GM13977 (cell line): ENCODE measurements at regions not wholly inside any gene's neighbourhood (a gene's known extent, or its start where the extent isn't known, plus 50 kb on each side); places are given as distances from the start of the nearest gene placed in this dataset.
A peak's percentile ranks its signal among the peaks of the same experiment; 100 is the strongest.

Experiments used
- DNase-seq: peaks from one replicate; pipeline ENCODE4 v3.0.0; 2012; ENCODE audit warnings: low spot score
- CTCF ChIP-seq: IDR thresholded peaks from 2 replicates; pipeline ENCODE4 v1.5.1; 2012; ENCODE audit warnings: mild to moderate bottlenecking, control low read depth; ENCODE audit not compliant: insufficient read depth; ENCODE audit errors: extremely low read depth, missing control alignments
- in situ Hi-C: fragments of 300-500 bp; cut with MboI; formaldehyde crosslinking; loops from one replicate; pipeline ENCODE4 v1.12.0; 2022; ENCODE audit warnings: low sequenced_read_pairs, low pct_unique_long_range_greater_than_20kb, mixed read lengths, inconsistent platforms; ENCODE audit not compliant: unreplicated experiment

DNA sequence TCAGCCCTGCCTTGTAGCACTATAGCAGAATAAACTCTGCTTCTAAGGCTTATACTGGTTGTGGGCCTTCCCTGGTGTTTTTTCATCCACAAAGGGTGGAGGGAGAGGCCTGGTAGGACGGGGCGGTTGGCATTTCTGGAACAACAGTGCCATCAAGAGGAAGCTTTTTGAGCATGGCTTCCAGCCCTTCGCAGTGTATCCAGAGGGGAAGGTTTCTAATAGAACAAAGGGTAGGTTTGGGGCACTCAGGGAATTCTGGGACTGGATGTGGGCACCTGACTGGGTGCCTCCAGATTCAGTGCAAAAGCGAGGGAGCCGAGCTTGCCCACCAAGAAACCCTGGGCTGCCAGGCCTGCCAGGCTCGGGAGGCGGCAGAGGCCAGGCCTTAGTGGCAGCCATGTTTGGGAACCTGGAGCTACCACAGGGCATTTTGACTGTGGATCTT is 229.6 kb upstream of the AGTR2 start:
- in situ Hi-C loops: no loop called here
- peak; percentile 67 for DNase-seq
- TF ChIP-seq CTCF: peak; percentile 70

GRCh38 chrX:115941388-115941787 is 229.2 kb upstream of the AGTR2 start:
- in situ Hi-C loops: no loop called here
- peak; percentile 3 for DNase-seq

GRCh38 chrX:115946059-115946458 is 224.5 kb upstream of the AGTR2 start:
- in situ Hi-C loops: no loop called here
- no peak for TF ChIP-seq CTCF
- no peak for DNase-seq

More at GRCh38 chrX:115941388-115941787, 229.2 kb upstream of the AGTR2 start:
- no peak for TF ChIP-seq CTCF

GRCh38 chrX:115948018-115948923 is 222.3 kb upstream of the AGTR2 start:
- DNase-seq: peak; percentile 45
- in situ Hi-C loops: no loop called here
- TF ChIP-seq CTCF: peak; percentile 59

GRCh38 chrX:115949900-115950822 is 220.4 kb upstream of the AGTR2 start:
- in situ Hi-C loops: no loop called here
- TF ChIP-seq CTCF: peak; percentile 52
- DNase-seq: peak; percentile 35

GRCh38 chrX:115952417-115953092 is 218.0 kb upstream of the AGTR2 start:
- in situ Hi-C loops: no loop called here
- DNase-seq: peak; percentile 3

More at GRCh38 chrX:115952417-115953092, 218.0 kb upstream of the AGTR2 start:
- TF ChIP-seq CTCF: peak; percentile 26
